Activated CD8-positive, alpha-beta memory T cell treated with anti-CD3 and anti-CD28 coated beads, Interleukin-2, amount 10 ng/mL, durations not matched to agents 7 days and 5 days (primary cell): ENCODE measurements at regions not wholly inside any gene's neighbourhood (a gene's known extent, or its start where the extent isn't known, plus 50 kb on each side); places are given as distances from the start of the nearest gene placed in this dataset.

Source experiments
- ATAC-seq: fragments of 150-1000 bp; cut with Tn5 transposase; one replicate; pipeline ENCODE4 v1.10.0; 2021; ENCODE audit warnings: moderate library complexity
- CTCF ChIA-PET: fragments of 350-600 bp; sonication (Branson Sonifier 250); formaldehyde crosslinking; loops from one replicate; lab custom pipeline; 2021; ENCODE audit warnings: antibody characterized with exemption; lab: Charles Lee
- DNase-seq: peaks from one replicate; pipeline ENCODE4 v3.0.0-alpha.2; 2020
- H3K27ac Mint-ChIP-seq: one replicate; pipeline ENCODE4 v1.8.0; 2021; ENCODE audit warnings: mild to moderate bottlenecking, mixed read lengths
- H3K27me3 Mint-ChIP-seq: one replicate; pipeline ENCODE4 v1.8.0; 2021; ENCODE audit warnings: mixed read lengths
- H3K36me3 Mint-ChIP-seq: one replicate; pipeline ENCODE4 v1.8.0; 2021; ENCODE audit warnings: mild to moderate bottlenecking, mixed read lengths
- H3K4me1 Mint-ChIP-seq: one replicate; pipeline ENCODE4 v1.8.0; 2021; ENCODE audit warnings: mixed read lengths
- H3K4me3 Mint-ChIP-seq: one replicate; pipeline ENCODE4 v1.8.0; 2021; ENCODE audit warnings: mild to moderate bottlenecking, moderate library complexity, mixed read lengths
- H3K9me3 Mint-ChIP-seq: one replicate; pipeline ENCODE4 v1.8.0; 2022; ENCODE audit warnings: low read depth, mixed read lengths

- Mint-ChIP-seq H3K9me3 (no peaks in the 10 kb centered on the region), H3K36me3 (no peaks in the 10 kb centered on the region), H3K27ac (no peak overlapping the region), H3K4me3 (no peak overlapping the region), H3K4me1 (no peaks in the 10 kb centered on the region), H3K27me3 (no peaks in the 10 kb centered on the region)
- no peak for ATAC-seq
- DNase-seq: no peak
- CTCF ChIA-PET: no interaction called here
These were observed 731.0 kb downstream of the PRELID2 start for GRCh38 chr5:145104106-145104505.

GRCh38 chr5:145101246-145101645 is 733.9 kb downstream of the PRELID2 start:
- H3K4me3 Mint-ChIP-seq: no peak overlapping the region
- H3K4me1 Mint-ChIP-seq: no peaks in the 10 kb centered on the region
- DNase-seq (no peak), ATAC-seq (no peak)
- no peak overlapping the region for H3K27ac Mint-ChIP-seq
- no peaks in the 10 kb centered on the region for H3K9me3 Mint-ChIP-seq
- no peaks in the 10 kb centered on the region for H3K36me3 Mint-ChIP-seq
- no peaks in the 10 kb centered on the region for H3K27me3 Mint-ChIP-seq
- CTCF ChIA-PET: no interaction called here

GRCh38 chr5:145090115-145090514 is 745.0 kb downstream of the PRELID2 start:
- Mint-ChIP-seq H3K4me1 (no peaks in the 10 kb centered on the region), H3K4me3 (no peak overlapping the region), H3K9me3 (peaks cover 4% of the 10 kb centered on the region), H3K27ac (no peak overlapping the region), H3K27me3 (no peaks in the 10 kb centered on the region), H3K36me3 (no peaks in the 10 kb centered on the region)
- ATAC-seq (no peak), DNase-seq (no peak)
- CTCF ChIA-PET: no interaction called here

- no peaks in the 10 kb centered on the region for H3K36me3 Mint-ChIP-seq
- DNase-seq: no peak
- peaks cover 5% of the 10 kb centered on the region for H3K9me3 Mint-ChIP-seq
These were observed 750.3 kb downstream of the PRELID2 start for GRCh38 chr5:145084834-145085233.

DNA sequence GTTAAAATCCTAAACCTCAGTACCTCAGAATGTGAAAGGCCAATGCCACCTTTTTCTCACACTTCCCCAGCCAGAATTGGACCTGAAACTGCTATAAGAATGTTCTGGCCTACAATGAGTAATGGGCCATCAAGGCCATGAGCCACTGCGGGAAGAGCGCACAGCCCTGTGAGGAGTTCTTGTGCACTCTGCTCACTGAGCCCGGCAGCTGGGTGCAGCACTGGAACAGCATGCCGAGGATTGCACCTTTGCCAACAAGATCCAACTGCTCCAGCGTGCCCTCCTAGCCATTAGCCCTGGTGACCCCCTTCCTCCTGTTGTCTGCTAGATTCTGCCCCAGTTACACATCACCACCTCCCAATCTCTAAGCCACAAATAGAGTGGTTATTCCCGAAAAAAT is 758.1 kb downstream of the PRELID2 start:
- no peak overlapping the region for H3K4me3 Mint-ChIP-seq
- H3K4me1 Mint-ChIP-seq: no peaks in the 10 kb centered on the region
- CTCF ChIA-PET: no interaction called here
- no peaks in the 10 kb centered on the region for H3K27me3 Mint-ChIP-seq
- no peak overlapping the region for H3K27ac Mint-ChIP-seq
- no peaks in the 10 kb centered on the region for H3K36me3 Mint-ChIP-seq
- DNase-seq: no peak
- peaks cover 9% of the 10 kb centered on the region for H3K9me3 Mint-ChIP-seq
- ATAC-seq: no peak

More at GRCh38 chr5:145084834-145085233, 750.3 kb downstream of the PRELID2 start:
- CTCF ChIA-PET: no interaction called here
- ATAC-seq: no peak
- no peaks in the 10 kb centered on the region for H3K4me1 Mint-ChIP-seq
- no peaks in the 10 kb centered on the region for H3K27me3 Mint-ChIP-seq
- H3K27ac Mint-ChIP-seq: no peak overlapping the region
- H3K4me3 Mint-ChIP-seq: no peak overlapping the region

DNA sequence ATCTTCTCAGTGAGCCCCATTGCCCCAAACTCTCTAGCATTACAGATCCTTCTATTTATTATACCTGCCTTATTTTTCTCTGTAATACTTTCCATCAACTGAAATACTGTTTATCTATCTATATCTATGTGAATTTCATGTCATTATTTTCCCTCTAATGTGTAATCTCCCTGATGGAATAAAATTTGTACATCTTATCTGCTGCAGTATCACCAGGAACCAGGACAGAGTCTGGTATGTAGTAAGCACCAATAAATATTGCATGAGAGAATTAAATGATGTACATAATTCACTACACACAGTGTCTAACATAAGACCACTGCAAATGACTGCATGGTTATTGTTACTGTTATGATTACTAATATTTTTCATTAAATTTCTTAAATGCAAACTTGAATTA is 759.1 kb downstream of the PRELID2 start:
- Mint-ChIP-seq H3K4me1 (no peaks in the 10 kb centered on the region), H3K9me3 (peaks cover 5% of the 10 kb centered on the region), H3K27ac (no peak overlapping the region), H3K36me3 (no peaks in the 10 kb centered on the region), H3K27me3 (no peaks in the 10 kb centered on the region), H3K4me3 (no peak overlapping the region)
- CTCF ChIA-PET: no interaction called here
- DNase-seq (no peak), ATAC-seq (no peak)

DNA sequence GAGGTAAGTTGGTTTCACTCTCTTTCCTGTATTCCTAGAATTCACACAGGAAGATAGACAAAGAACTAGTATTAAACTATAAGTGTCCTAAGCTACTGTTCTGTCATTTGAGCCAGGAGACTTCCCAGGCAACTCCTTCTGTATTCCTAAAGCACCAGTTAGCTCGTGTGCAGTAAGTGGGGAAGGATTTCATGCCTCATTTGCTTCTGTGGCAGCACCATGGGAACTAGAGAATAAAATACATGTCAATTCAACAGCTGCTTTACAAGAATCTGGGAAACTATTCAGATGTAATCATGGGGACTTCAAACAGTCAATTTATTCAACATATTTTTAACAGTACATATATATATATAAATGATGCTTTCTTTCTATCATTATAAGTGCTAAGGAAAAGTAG is 762.3 kb downstream of the PRELID2 start:
- no peak for DNase-seq
- no peak overlapping the region for H3K27ac Mint-ChIP-seq
- ATAC-seq: no peak
- H3K27me3 Mint-ChIP-seq: no peaks in the 10 kb centered on the region
- CTCF ChIA-PET: no interaction called here
- H3K4me1 Mint-ChIP-seq: no peaks in the 10 kb centered on the region
- no peak overlapping the region for H3K4me3 Mint-ChIP-seq
- H3K9me3 Mint-ChIP-seq: peaks cover 8% of the 10 kb centered on the region
- H3K36me3 Mint-ChIP-seq: no peaks in the 10 kb centered on the region

- Mint-ChIP-seq H3K9me3 (peaks cover 5% of the 10 kb centered on the region), H3K4me3 (no peak overlapping the region)
- CTCF ChIA-PET: no interaction called here
These were observed 766.4 kb downstream of the PRELID2 start for GRCh38 chr5:145068721-145069120.

DNA sequence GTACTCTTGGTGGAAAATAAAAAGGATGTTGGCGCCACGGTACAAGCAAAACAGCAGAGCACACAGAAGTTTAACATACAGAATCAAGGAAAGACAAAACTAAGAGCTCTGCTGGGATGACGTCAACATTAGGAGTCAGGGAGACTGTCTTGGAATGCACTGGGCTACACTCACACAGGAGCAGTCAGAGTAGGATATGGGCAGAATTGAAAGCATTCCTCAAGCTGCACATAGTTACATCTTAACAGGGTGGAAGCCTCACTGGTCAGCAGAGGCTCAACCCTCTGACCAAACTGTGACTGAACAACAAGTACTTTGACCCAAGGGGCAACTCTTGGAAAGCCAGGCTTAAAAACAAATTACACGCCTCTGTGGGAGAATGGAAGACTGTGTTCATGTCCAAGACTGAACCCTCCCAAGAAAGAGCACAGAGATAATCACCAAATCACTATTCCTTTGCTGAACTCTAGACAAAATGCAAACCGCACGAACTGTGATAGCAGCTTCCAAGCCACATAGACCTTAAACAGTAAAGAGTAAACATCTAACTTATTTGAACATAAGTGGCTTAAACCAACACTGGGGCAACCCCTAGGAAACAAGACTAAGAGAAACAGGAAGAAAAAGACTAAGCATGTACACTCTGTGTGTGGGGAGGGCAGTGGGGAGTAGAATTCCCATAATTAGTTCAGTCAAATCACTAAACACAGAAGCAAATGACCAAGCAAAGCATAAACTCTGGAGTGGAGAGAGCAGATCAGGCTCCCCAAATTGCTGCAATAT is 772.7 kb downstream of the PRELID2 start:
- no peaks in the 10 kb centered on the region for H3K27me3 Mint-ChIP-seq
- DNase-seq (no peak), ATAC-seq (no peak)
- H3K36me3 Mint-ChIP-seq: no peaks in the 10 kb centered on the region
- no peak overlapping the region for H3K27ac Mint-ChIP-seq
- CTCF ChIA-PET: no interaction called here
- no peaks in the 10 kb centered on the region for H3K4me1 Mint-ChIP-seq
- H3K9me3 Mint-ChIP-seq: peaks cover 2% of the 10 kb centered on the region
- H3K4me3 Mint-ChIP-seq: no peak overlapping the region

More at GRCh38 chr5:145068721-145069120, 766.4 kb downstream of the PRELID2 start:
- Mint-ChIP-seq H3K27ac (no peak overlapping the region), H3K36me3 (no peaks in the 10 kb centered on the region), H3K27me3 (no peaks in the 10 kb centered on the region), H3K4me1 (no peaks in the 10 kb centered on the region)
- no peak for DNase-seq
- ATAC-seq: no peak

DNA sequence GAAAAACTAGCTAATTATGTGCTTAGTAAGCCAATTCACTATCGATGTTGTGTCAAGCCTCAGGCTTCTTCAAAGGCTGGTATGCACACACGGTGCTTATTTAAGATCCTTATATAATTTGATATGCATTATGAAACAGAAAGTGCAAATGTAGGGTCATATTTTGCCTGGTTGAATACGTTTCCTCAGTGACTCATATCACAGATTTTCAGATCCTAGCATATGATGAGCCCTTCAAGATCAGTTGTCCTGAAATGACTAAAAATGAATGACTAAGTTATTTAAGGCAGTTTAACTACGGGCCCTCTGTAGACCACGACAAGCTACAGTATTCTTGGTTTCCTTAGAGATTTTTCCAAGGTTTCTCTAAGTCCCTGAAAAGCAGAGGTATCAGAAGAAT is 778.3 kb downstream of the PRELID2 start:
- H3K9me3 Mint-ChIP-seq: no peaks in the 10 kb centered on the region
- CTCF ChIA-PET: no interaction called here
- DNase-seq (no peak), ATAC-seq (peak; percentile 69)
- no peak overlapping the region for H3K4me3 Mint-ChIP-seq
- no peaks in the 10 kb centered on the region for H3K27me3 Mint-ChIP-seq
- no peaks in the 10 kb centered on the region for H3K36me3 Mint-ChIP-seq
- H3K27ac Mint-ChIP-seq: no peak overlapping the region
- no peaks in the 10 kb centered on the region for H3K4me1 Mint-ChIP-seq

DNA sequence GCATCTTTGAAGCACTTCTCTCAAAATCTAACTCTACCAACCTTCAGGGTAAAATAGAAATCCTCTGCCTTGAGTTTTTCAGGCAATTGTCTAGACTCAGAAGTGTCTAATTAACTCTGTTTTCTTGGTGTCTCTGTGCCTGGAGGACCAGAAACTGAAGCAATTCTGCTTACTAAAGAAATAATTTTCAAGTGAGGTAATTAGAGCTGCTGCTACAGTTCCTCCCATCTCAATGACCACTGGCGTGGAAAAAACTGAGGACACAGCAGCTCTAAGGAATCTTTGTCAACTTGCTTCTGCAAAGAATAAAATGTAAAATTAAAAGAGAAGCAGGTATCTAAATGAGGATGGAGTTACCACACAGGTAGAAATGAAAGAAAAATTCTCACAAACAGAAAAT is 785.0 kb downstream of the PRELID2 start:
- CTCF ChIA-PET: interaction anchor here (0.6 kb wide), 1 partner anchor 1250 kb away, joined by 3 read pairs; no protein-coding TSS in a partner anchor
- H3K27me3 Mint-ChIP-seq: no peaks in the 10 kb centered on the region
- no peak overlapping the region for H3K27ac Mint-ChIP-seq
- ATAC-seq: no peak
- H3K36me3 Mint-ChIP-seq: no peaks in the 10 kb centered on the region
- H3K4me1 Mint-ChIP-seq: no peaks in the 10 kb centered on the region
- H3K4me3 Mint-ChIP-seq: no peak overlapping the region
- no peak for DNase-seq
- H3K9me3 Mint-ChIP-seq: peaks cover 5% of the 10 kb centered on the region

- Mint-ChIP-seq H3K36me3 (no peaks in the 10 kb centered on the region), H3K9me3 (peaks cover 5% of the 10 kb centered on the region), H3K27me3 (no peaks in the 10 kb centered on the region), H3K4me1 (no peaks in the 10 kb centered on the region), H3K4me3 (no peak overlapping the region), H3K27ac (no peak overlapping the region)
- CTCF ChIA-PET: no interaction called here
- no peak for DNase-seq
- ATAC-seq: no peak
These were observed 790.2 kb downstream of the PRELID2 start for GRCh38 chr5:145044970-145045369.

- H3K27me3 Mint-ChIP-seq: no peaks in the 10 kb centered on the region
- H3K4me3 Mint-ChIP-seq: no peak overlapping the region
- DNase-seq (no peak), ATAC-seq (no peak)
- no peaks in the 10 kb centered on the region for H3K36me3 Mint-ChIP-seq
- peaks cover 14% of the 10 kb centered on the region for H3K9me3 Mint-ChIP-seq
- CTCF ChIA-PET: no interaction called here
- no peaks in the 10 kb centered on the region for H3K4me1 Mint-ChIP-seq
- H3K27ac Mint-ChIP-seq: no peak overlapping the region
These were observed 806.5 kb downstream of the PRELID2 start for GRCh38 chr5:145028626-145029025.

DNA sequence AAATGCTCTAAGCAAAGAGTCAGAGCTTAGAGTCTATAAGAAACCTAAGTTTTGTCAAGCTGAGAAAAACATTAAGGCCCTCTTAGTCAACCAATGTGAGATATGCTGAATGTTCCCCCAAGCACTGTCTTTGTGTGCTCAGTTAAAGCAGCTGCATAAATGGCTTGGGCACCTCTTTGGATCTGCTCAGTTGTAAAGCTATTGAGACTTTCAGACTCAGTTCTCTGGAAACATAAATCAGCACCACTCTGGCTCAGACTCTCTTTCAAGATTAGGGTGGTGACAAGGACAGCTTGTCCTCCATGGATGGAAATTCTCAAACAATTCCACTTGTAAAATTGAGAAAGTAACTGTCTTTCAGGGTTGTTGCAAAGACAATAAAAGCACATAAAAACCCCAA is 807.9 kb downstream of the PRELID2 start:
- DNase-seq: no peak
- Mint-ChIP-seq H3K4me1 (no peaks in the 10 kb centered on the region), H3K36me3 (no peaks in the 10 kb centered on the region), H3K27ac (no peak overlapping the region), H3K4me3 (no peak overlapping the region), H3K9me3 (peaks cover 14% of the 10 kb centered on the region), H3K27me3 (no peaks in the 10 kb centered on the region)
- CTCF ChIA-PET: no interaction called here
- no peak for ATAC-seq
